GM03348 (cell line): ENCODE measurements at regions not wholly inside any gene's neighbourhood (a gene's known extent, or its start where the extent isn't known, plus 50 kb on each side); places are given as distances from the start of the nearest gene placed in this dataset.
"Not testable (repeated sequence)": the region's sequence is repeated elsewhere in the genome, so short reads cannot be mapped to it uniquely, and the experiment has no call there.

Experiments used
- DNase-seq: peaks from one replicate; pipeline ENCODE4 v3.0.0; 2012; ENCODE audit warnings: low spot score

GRCh38 chrX:41003506-41004270 lies 81.6 kb upstream of the USP9X start:
- no peak for DNase-seq

- DNase-seq, result no peak
Observed at GRCh38 chrX:41005445-41005992, 79.7 kb upstream of the USP9X start.

GRCh38 chrX:41009850-41010846 lies 75.1 kb upstream of the USP9X start:
- DNase-seq, result peak; percentile 75

- DNase-seq, result no peak
Observed at GRCh38 chrX:41014776-41015360, 70.4 kb upstream of the USP9X start.

GRCh38 chrX:41017785-41018184 lies 67.5 kb upstream of the USP9X start:
- not testable (repeated sequence) for DNase-seq

- DNase-seq, result not testable (repeated sequence)
Observed at GRCh38 chrX:41018391-41019040, 66.7 kb upstream of the USP9X start.

- DNase-seq, result no peak
Observed at GRCh38 chrX:41019041-41019392, 66.2 kb upstream of the USP9X start.

GRCh38 chrX:41022566-41022965 lies 62.7 kb upstream of the USP9X start:
- DNase-seq, result peak; percentile 6

- DNase-seq, result no peak
Observed at GRCh38 chrX:41023098-41023497, 62.1 kb upstream of the USP9X start.

GRCh38 chrX:41024335-41024734 lies 60.9 kb upstream of the USP9X start:
- not testable (repeated sequence) for DNase-seq

- no peak for DNase-seq
Observed at GRCh38 chrX:41024755-41025154, 60.5 kb upstream of the USP9X start.

GRCh38 chrX:41025926-41026701 lies 59.1 kb upstream of the USP9X start:
- no peak for DNase-seq

- no peak for DNase-seq
Observed at GRCh38 chrX:41026702-41027078, 58.6 kb upstream of the USP9X start.

- DNase-seq, result no peak
Observed at GRCh38 chrX:41029332-41029731, 55.9 kb upstream of the USP9X start.

GRCh38 chrX:41031256-41031967 lies 53.8 kb upstream of the USP9X start:
- no peak for DNase-seq

- DNase-seq, result no peak
Observed at GRCh38 chrX:41033299-41033698, 51.9 kb upstream of the USP9X start.

- not testable (repeated sequence) for DNase-seq
Observed at GRCh38 chrX:41034902-41035301, 50.3 kb upstream of the USP9X start.
